IPS DF 4.7 (cell line): ENCODE measurements at regions not wholly inside any gene's neighbourhood (a gene's known extent, or its start where the extent isn't known, plus 50 kb on each side); places are given as distances from the start of the nearest gene placed in this dataset.
"Not testable (repeated sequence)": the region's sequence is repeated elsewhere in the genome, so short reads cannot be mapped to it uniquely, and the experiment has no call there.

Experiments
- DNase-seq: peaks from one replicate; pipeline ENCODE4 v3.0.0-alpha.2; 2013; ENCODE audit warnings: low spot score; ENCODE audit errors: extremely low read depth

- no peak for DNase-seq
Measured at GRCh38 chr5:25405850-25406249, 761.1 kb upstream of the CDH10 start.

- DNase-seq, result no peak
Measured at GRCh38 chr5:25399878-25400480, 755.2 kb upstream of the CDH10 start.

GRCh38 chr5:25393957-25394356 lies 749.2 kb upstream of the CDH10 start:
- DNase-seq, result no peak

- DNase-seq, result no peak
Measured at GRCh38 chr5:25393256-25393655, 748.5 kb upstream of the CDH10 start.

- no peak for DNase-seq
Measured at GRCh38 chr5:25387953-25388352, 743.2 kb upstream of the CDH10 start.

GRCh38 chr5:25362799-25363198 lies 718.0 kb upstream of the CDH10 start:
- DNase-seq, result no peak

- DNase-seq, result no peak
Measured at GRCh38 chr5:25358919-25359318, 714.1 kb upstream of the CDH10 start.

GRCh38 chr5:25357605-25358004 lies 712.8 kb upstream of the CDH10 start:
- DNase-seq, result no peak

- no peak for DNase-seq
Measured at GRCh38 chr5:25349746-25350145, 705.0 kb upstream of the CDH10 start.

GRCh38 chr5:25345240-25345771 lies 700.5 kb upstream of the CDH10 start:
- DNase-seq, result no peak

GRCh38 chr5:25339541-25339940 lies 694.8 kb upstream of the CDH10 start:
- DNase-seq, result no peak

- no peak for DNase-seq
Measured at GRCh38 chr5:25334350-25334749, 689.6 kb upstream of the CDH10 start.

- no peak for DNase-seq
Measured at GRCh38 chr5:25330721-25331120, 685.9 kb upstream of the CDH10 start.

GRCh38 chr5:25327172-25327571 lies 682.4 kb upstream of the CDH10 start:
- DNase-seq, result no peak

GRCh38 chr5:25301836-25302235 lies 657.1 kb upstream of the CDH10 start:
- no peak for DNase-seq

- DNase-seq, result no peak
Measured at GRCh38 chr5:25295067-25295466, 650.3 kb upstream of the CDH10 start.

GRCh38 chr5:25289766-25290165 lies 645.0 kb upstream of the CDH10 start:
- not testable (repeated sequence) for DNase-seq

GRCh38 chr5:25286319-25286718 lies 641.5 kb upstream of the CDH10 start:
- DNase-seq, result no peak

- no peak for DNase-seq
Measured at GRCh38 chr5:25285136-25285535, 640.4 kb upstream of the CDH10 start.

GRCh38 chr5:25263507-25263906 lies 618.7 kb upstream of the CDH10 start:
- not testable (repeated sequence) for DNase-seq

- DNase-seq, result no peak
Measured at GRCh38 chr5:25262221-25262620, 617.4 kb upstream of the CDH10 start.

GRCh38 chr5:25255128-25255527 lies 610.4 kb upstream of the CDH10 start:
- DNase-seq, result no peak

- no peak for DNase-seq
Measured at GRCh38 chr5:25241981-25242380, 597.2 kb upstream of the CDH10 start.

GRCh38 chr5:25238720-25239119 lies 593.9 kb upstream of the CDH10 start:
- not testable (repeated sequence) for DNase-seq
